ENCODE measurements at regions not wholly inside any gene's neighbourhood (a gene's known extent, or its start where the extent isn't known, plus 50 kb on each side); places are given as distances from the start of the nearest gene placed in this dataset.

DNA sequence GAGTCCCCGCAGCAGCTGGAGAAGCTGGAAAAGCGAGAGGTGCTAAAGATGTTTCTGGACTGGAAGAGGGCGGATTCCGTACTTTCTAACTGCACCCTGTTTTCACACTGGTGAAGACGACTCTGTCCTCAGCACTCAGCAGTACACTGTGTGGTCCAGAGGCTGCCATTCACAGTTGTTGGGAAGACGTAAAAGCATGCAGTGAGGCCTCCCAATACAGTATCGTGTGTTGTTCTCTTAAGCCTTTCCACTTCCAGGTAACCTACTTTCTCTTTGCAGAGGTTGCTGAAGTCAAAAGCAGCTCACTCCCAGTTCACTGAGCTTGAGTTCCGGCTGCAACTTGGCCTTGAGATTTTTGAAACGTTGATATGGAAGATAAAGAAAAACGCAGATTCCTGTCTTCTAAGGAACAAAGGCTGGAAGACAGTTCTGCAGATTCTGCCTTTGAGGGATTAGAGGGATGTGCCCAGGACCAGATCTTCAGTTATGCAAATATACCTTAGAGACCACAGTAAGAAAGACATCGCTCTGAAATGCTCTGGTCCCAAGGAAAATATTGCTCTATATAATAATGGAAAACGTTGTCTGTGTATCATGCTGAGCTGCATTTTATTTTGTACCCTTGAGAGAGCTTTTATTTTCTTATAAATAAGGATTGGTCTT is 540.9 kb downstream of the TRIML1 start:
- H3K4me3 ChIP-seq (ENCODE audit: low read depth in 2 of 2, low read length in 2 of 2), result no peak overlapping the region; a peak in 1 of 4 replicates
- BruUV-seq (replicated peaks), result no TSS peak
- H3K4me1 ChIP-seq (ENCODE audit: control insufficient read depth, insufficient read depth, low read length), result no peaks in the 10 kb centered on the region
- H3K27ac ChIP-seq (ENCODE audit: low read length), result no peak overlapping the region
- in situ Hi-C loops (cut with HindIII; ENCODE audit: low pct_unique_long_range_greater_than_20kb, low sequenced_read_pairs) (no loop called here), intact Hi-C loops (cut with micrococcal nuclease; ENCODE audit: unreplicated experiment) (no loop called here)
- no peaks in the 10 kb centered on the region for H3K36me3 ChIP-seq (ENCODE audit: control insufficient read depth, insufficient read depth, low read length)
- H3K27me3 ChIP-seq (ENCODE audit: control insufficient read depth, insufficient read depth, low read length), result no peaks in the 10 kb centered on the region
- ChIA-PET CTCF (no interaction called here), POLR2A (no interaction called here)
- peak; percentile 60; the same call in 1 of the 2 replicates for ATAC-seq
- TF ChIP-seq SIN3A (IDR thresholded peaks at IDR 0.05; ENCODE audit: borderline replicate concordance, insufficient read depth, low read depth, low read length) (no peak), POLR2AphosphoS5 (IDR thresholded peaks at IDR 0.05; ENCODE audit: low read depth, low read length) (no peak), CTCF (IDR thresholded peaks at IDR 0.05) (no peak), TCF7L2 (IDR thresholded peaks at IDR 0.05; ENCODE audit: low read depth, low read length) (no peak)
- TF ChIP-seq, protein P1, sequence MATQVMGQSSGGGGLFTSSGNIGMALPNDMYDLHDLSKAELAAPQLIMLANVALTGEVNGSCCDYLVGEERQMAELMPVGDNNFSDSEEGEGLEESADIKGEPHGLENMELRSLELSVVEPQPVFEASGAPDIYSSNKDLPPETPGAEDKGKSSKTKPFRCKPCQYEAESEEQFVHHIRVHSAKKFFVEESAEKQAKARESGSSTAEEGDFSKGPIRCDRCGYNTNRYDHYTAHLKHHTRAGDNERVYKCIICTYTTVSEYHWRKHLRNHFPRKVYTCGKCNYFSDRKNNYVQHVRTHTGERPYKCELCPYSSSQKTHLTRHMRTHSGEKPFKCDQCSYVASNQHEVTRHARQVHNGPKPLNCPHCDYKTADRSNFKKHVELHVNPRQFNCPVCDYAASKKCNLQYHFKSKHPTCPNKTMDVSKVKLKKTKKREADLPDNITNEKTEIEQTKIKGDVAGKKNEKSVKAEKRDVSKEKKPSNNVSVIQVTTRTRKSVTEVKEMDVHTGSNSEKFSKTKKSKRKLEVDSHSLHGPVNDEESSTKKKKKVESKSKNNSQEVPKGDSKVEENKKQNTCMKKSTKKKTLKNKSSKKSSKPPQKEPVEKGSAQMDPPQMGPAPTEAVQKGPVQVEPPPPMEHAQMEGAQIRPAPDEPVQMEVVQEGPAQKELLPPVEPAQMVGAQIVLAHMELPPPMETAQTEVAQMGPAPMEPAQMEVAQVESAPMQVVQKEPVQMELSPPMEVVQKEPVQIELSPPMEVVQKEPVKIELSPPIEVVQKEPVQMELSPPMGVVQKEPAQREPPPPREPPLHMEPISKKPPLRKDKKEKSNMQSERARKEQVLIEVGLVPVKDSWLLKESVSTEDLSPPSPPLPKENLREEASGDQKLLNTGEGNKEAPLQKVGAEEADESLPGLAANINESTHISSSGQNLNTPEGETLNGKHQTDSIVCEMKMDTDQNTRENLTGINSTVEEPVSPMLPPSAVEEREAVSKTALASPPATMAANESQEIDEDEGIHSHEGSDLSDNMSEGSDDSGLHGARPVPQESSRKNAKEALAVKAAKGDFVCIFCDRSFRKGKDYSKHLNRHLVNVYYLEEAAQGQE (IDR thresholded peaks at IDR 0.05; ENCODE audit: insufficient read depth in 1 of 2, low read depth in 2 of 2, low read length in 1 of 2), result no peak
- no peak for DNase-seq (ENCODE audit: low read depth, low spot score)
- no peaks in the 10 kb centered on the region for H3K9me3 ChIP-seq (ENCODE audit: control insufficient read depth, insufficient read depth, low read depth, low read length)

DNA sequence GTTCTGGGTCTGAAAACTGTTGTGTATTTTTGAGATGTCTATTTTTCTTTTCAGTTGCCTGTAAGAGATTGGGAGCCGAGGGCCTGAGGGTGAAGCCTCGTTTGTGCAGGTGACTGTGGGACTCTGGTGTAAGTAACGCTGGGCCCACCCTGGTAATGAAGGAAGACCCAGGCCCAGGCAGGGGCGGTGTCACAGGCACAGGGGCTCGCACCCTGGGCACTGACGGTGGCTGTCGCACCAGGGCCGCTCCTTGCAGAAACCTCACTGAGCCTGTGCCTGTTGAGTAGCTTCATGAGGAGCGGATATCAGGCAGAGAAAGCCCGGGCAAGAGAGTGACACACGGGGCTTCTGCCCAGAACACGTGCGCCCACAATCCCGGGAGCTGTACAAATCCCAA is 541.4 kb downstream of the TRIML1 start:
- Histone ChIP-seq H3K27ac (ENCODE audit: low read length) (no peak overlapping the region), H3K36me3 (ENCODE audit: control insufficient read depth, insufficient read depth, low read length) (no peaks in the 10 kb centered on the region), H3K27me3 (ENCODE audit: control insufficient read depth, insufficient read depth, low read length) (no peaks in the 10 kb centered on the region), H3K4me3 (ENCODE audit: low read depth in 2 of 2, low read length in 2 of 2) (no peak overlapping the region), H3K4me1 (ENCODE audit: control insufficient read depth, insufficient read depth, low read length) (no peaks in the 10 kb centered on the region), H3K9me3 (ENCODE audit: control insufficient read depth, insufficient read depth, low read depth, low read length) (no peaks in the 10 kb centered on the region)
- no peak for TF ChIP-seq SIN3A (IDR thresholded peaks at IDR 0.05; ENCODE audit: borderline replicate concordance, insufficient read depth, low read depth, low read length)
- TF ChIP-seq CTCF (IDR thresholded peaks at IDR 0.05), result no peak
- TF ChIP-seq TCF7L2 (IDR thresholded peaks at IDR 0.05; ENCODE audit: low read depth, low read length), result no peak
- TF ChIP-seq, protein P1 (IDR thresholded peaks at IDR 0.05; ENCODE audit: insufficient read depth in 1 of 2, low read depth in 2 of 2, low read length in 1 of 2), result no peak
- TF ChIP-seq POLR2AphosphoS5 (IDR thresholded peaks at IDR 0.05; ENCODE audit: low read depth, low read length), result no peak
- intact Hi-C loops (cut with micrococcal nuclease; ENCODE audit: unreplicated experiment), result no loop called here
- ATAC-seq (no peak), DNase-seq (ENCODE audit: low read depth, low spot score) (no peak)
- BruUV-seq (replicated peaks), result no TSS peak
- CTCF ChIA-PET, result no interaction called here
- POLR2A ChIA-PET, result no interaction called here
- in situ Hi-C loops (cut with HindIII; ENCODE audit: low pct_unique_long_range_greater_than_20kb, low sequenced_read_pairs), result no loop called here
